ENCODE measurements at regions not wholly inside any gene's neighbourhood (a gene's known extent, or its start where the extent isn't known, plus 50 kb on each side); places are given as distances from the start of the nearest gene placed in this dataset.

- TF ChIP-seq POLR2A (IDR thresholded peaks at IDR 0.05) (no peak), CTCF (IDR thresholded peaks at IDR 0.05 in 8 of 11, conservative IDR thresholded peaks at IDR 0.05 in 3 of 11) (no peak), POLR2AphosphoS5 (IDR thresholded peaks at IDR 0.05) (no peak)
Measured at GRCh38 chr3:28711293-28711692, 362.7 kb upstream of the AZI2 start.
